Mucosa of descending colon (tissue), 3 donors: ENCODE measurements at regions not wholly inside any gene's neighbourhood (a gene's known extent, or its start where the extent isn't known, plus 50 kb on each side); places are given as distances from the start of the nearest gene placed in this dataset.
"Not testable (repeated sequence)": the region's sequence is repeated elsewhere in the genome, so short reads cannot be mapped to it uniquely, and the experiment has no call there.

Experiments
- ATAC-seq: fragments of 200-7000 bp; cut with Tn5 transposase; one replicate; pipeline ENCODE4 v1.9.1; 2020; ENCODE audit warnings: mild to moderate bottlenecking, moderate library complexity
- DNase-seq, 3 donors: peaks; one replicate each; pipeline ENCODE4 v3.0.0-alpha.2; 2020
- H3K36me3 ChIP-seq: fragments of 200-600 bp; one replicate; pipeline ENCODE4 v1.8.0; 2021; ENCODE audit warnings: low read depth, mild to moderate bottlenecking
- H3K4me1 ChIP-seq: fragments of 200-600 bp; one replicate; pipeline ENCODE4 v1.8.0; 2021; ENCODE audit warnings: low read depth, mild to moderate bottlenecking
- H3K4me3 ChIP-seq: fragments of 200-600 bp; one replicate; pipeline ENCODE4 v1.8.0; 2021; ENCODE audit warnings: mild to moderate bottlenecking
- H3K9me3 ChIP-seq: fragments of 200-600 bp; one replicate; pipeline ENCODE4 v1.8.0; 2021; ENCODE audit warnings: mild to moderate bottlenecking
- CTCF ChIP-seq: fragments of 200-600 bp; IDR thresholded peaks from one replicate; pipeline ENCODE4 v1.8.0; 2022; ENCODE audit warnings: antibody characterized with exemption, mild to moderate bottlenecking
- intact Hi-C, 2 donors: fragments of 100-400 bp; cut with DNase I in 1 of 2; cut with micrococcal nuclease in 1 of 2; formaldehyde crosslinking; loops; one replicate each; pipeline versions ENCODE4 v1.11.0 to v1.11.1; 2022; cut with DNase I, micrococcal nuclease
- donor health status: DM: no; HTN: no; CAD: no; lungs with moderate emphysema.
- donor health status: DM: no; HTN: no; CAD: no.
- donor health status: DM: no; HTN: yes; CAD: no.

GRCh38 chr7:13130321-13130720 lies 442.9 kb downstream of the ARL4A start:
- Histone ChIP-seq H3K4me3 (no peak overlapping the region), H3K36me3 (no peaks in the 10 kb centered on the region), H3K9me3 (no peaks in the 10 kb centered on the region), H3K4me1 (no peaks in the 10 kb centered on the region)
- DNase-seq (no peak), ATAC-seq (no peak)
- intact Hi-C loops = no loop called here
- TF ChIP-seq CTCF = no peak

- ATAC-seq, intact Hi-C loops, H3K36me3 ChIP-seq, DNase-seq, H3K4me3 ChIP-seq, H3K4me1 ChIP-seq, H3K9me3 ChIP-seq: not testable (repeated sequence)
These were observed 443.5 kb downstream of the ARL4A start for GRCh38 chr7:13130906-13131305.

GRCh38 chr7:13132314-13132713 lies 444.9 kb downstream of the ARL4A start:
- ATAC-seq (no peak), DNase-seq (no peak)
- H3K36me3 ChIP-seq = no peaks in the 10 kb centered on the region
- no peak for TF ChIP-seq CTCF
- H3K9me3 ChIP-seq = peaks cover 6% of the 10 kb centered on the region
- intact Hi-C loops = no loop called here
- H3K4me3 ChIP-seq = no peak overlapping the region
- H3K4me1 ChIP-seq = no peaks in the 10 kb centered on the region

- ATAC-seq, DNase-seq, intact Hi-C loops, H3K9me3 ChIP-seq, H3K4me1 ChIP-seq, H3K36me3 ChIP-seq, H3K4me3 ChIP-seq: not testable (repeated sequence)
These were observed 448.9 kb downstream of the ARL4A start for GRCh38 chr7:13136345-13136744.

DNA sequence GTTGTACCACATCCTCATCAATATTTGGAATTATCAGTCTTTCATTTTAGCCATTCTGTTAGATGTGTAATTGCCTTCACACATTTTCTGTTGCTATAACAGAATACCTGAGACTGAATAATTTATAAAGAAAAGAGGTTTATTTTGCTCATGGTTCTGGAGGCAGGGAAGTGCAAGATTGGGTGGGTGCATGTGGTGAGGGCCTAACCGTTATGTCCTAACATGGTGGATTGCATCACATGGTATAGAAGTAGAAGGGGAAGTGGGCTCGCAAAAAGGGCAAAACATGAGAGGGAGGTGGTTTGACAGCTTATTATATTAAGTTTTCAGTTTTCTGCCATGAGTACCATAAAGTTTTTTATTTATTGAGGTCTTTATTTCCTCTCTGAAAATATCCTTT lies 452.0 kb downstream of the ARL4A start:
- Histone ChIP-seq H3K9me3 (peaks cover 6% of the 10 kb centered on the region), H3K4me1 (no peaks in the 10 kb centered on the region), H3K4me3 (no peak overlapping the region), H3K36me3 (no peaks in the 10 kb centered on the region)
- TF ChIP-seq CTCF = no peak
- intact Hi-C loops = no loop called here
- no peak for ATAC-seq
- no peak for DNase-seq

- DNase-seq (peak in 1 of 3 donors; percentile 6), ATAC-seq (no peak)
- Histone ChIP-seq H3K36me3 (no peaks in the 10 kb centered on the region), H3K4me1 (no peaks in the 10 kb centered on the region), H3K9me3 (no peaks in the 10 kb centered on the region), H3K4me3 (no peak overlapping the region)
- intact Hi-C loops = no loop called here
- TF ChIP-seq CTCF = no peak
These were observed 457.2 kb downstream of the ARL4A start for GRCh38 chr7:13144673-13145072.

GRCh38 chr7:13148548-13148947 lies 461.1 kb downstream of the ARL4A start:
- intact Hi-C loops = no loop called here
- no peak for DNase-seq
- Histone ChIP-seq H3K4me3 (no peak overlapping the region), H3K4me1 (no peaks in the 10 kb centered on the region), H3K9me3 (no peaks in the 10 kb centered on the region), H3K36me3 (no peaks in the 10 kb centered on the region)
- ATAC-seq = no peak
- no peak for TF ChIP-seq CTCF
